B cell (primary cell): ENCODE measurements at regions not wholly inside any gene's neighbourhood (a gene's known extent, or its start where the extent isn't known, plus 50 kb on each side); places are given as distances from the start of the nearest gene placed in this dataset.

Source experiments
- ATAC-seq: fragments of 200-7000 bp; cut with Tn5 transposase; one replicate; pipeline ENCODE4 v1.10.0; 2021; ENCODE audit warnings: low read depth, mild to moderate bottlenecking, moderate number of reproducible peaks, moderate library complexity
- CTCF ChIA-PET: fragments of 350-600 bp; sonication (Branson Sonifier 250); formaldehyde crosslinking; loops from one replicate; lab custom pipeline; 2021; ENCODE audit warnings: antibody characterized with exemption, inconsistent platforms; lab: Charles Lee
- POLR2A ChIA-PET: fragments of 350-600 bp; sonication (Branson Sonifier 250); formaldehyde crosslinking; loops from one replicate; lab custom pipeline; 2021; ENCODE audit warnings: antibody characterized with exemption; lab: Charles Lee
- DNase-seq: peaks from one replicate; pipeline ENCODE4 v3.0.0; 2013
- H2AFZ ChIP-seq: 2 replicates; pipeline ENCODE4 v1.6.1; 2012; ENCODE audit warnings: mild to moderate bottlenecking, low read depth, low read length; ENCODE audit not compliant: insufficient read depth, poor library complexity, severe bottlenecking
- H3K27ac ChIP-seq, 2 donors: 1 replicate in 1 of 2; 2 replicates in 1 of 2; pipeline ENCODE4 v1.5.1; 2012 to 2013; ENCODE audit warnings: low read length in 2 of 2, mild to moderate bottlenecking in 2 of 2, moderate library complexity in 1 of 2
- H3K27me3 ChIP-seq, 4 experiments: fragments of 200-600 bp in 1 of 4; sonication (generic) in 1 of 4; replicated peaks in 1 of 4; 1 replicate in 2 of 4; 2 replicates in 2 of 4; pipeline versions ENCODE4 v1.6.1 to v1.7.0; 2013 to 2016; ENCODE audit warnings: low read length in 3 of 4, mild to moderate bottlenecking in 2 of 4, mixed read lengths in 1 of 4, moderate library complexity in 1 of 4; ENCODE audit not compliant: insufficient read depth in 4 of 4, control insufficient read depth in 3 of 4; ENCODE audit errors: control extremely low read depth in 1 of 4
- H3K36me3 ChIP-seq, 2 experiments: replicated peaks in 1 of 2; 1 replicate in 1 of 2; 2 replicates in 1 of 2; pipeline versions ENCODE4 v1.6.1 to v1.7.1; 2013; ENCODE audit warnings: low read length in 1 of 2; ENCODE audit not compliant: insufficient read depth in 2 of 2, control insufficient read depth in 1 of 2; ENCODE audit errors: control extremely low read depth in 1 of 2, extremely low read depth in 1 of 2
- H3K4me1 ChIP-seq, 2 donors: fragments of 200-600 bp in 1 of 2; sonication (generic) in 1 of 2; 1 replicate in 1 of 2; 2 replicates in 1 of 2; pipeline versions ENCODE4 v1.5.1 to v1.6.1; 2013 to 2017; ENCODE audit warnings: low read length in 2 of 2; ENCODE audit not compliant: control insufficient read depth in 2 of 2, insufficient read depth in 2 of 2
- H3K4me2 ChIP-seq: replicated peaks from 2 replicates; pipeline ENCODE3; 2012; ENCODE audit warnings: mild to moderate bottlenecking, low read depth, low read length; ENCODE audit not compliant: poor library complexity, severe bottlenecking
- H3K4me3 ChIP-seq, 5 experiments: fragments of 200-600 bp in 1 of 5; sonication (generic) in 1 of 5; 1 replicate in 3 of 5; 2 replicates in 2 of 5; pipeline versions ENCODE4 v1.5.1 to v1.7.0; 2011 to 2016; ENCODE audit warnings: low read length in 4 of 5, mild to moderate bottlenecking in 4 of 5, low read depth in 2 of 5, control low read depth in 1 of 5, moderate library complexity in 1 of 5; ENCODE audit not compliant: insufficient read depth in 1 of 5; ENCODE audit errors: control extremely low read depth in 1 of 5, extremely low read depth in 1 of 5
- H3K79me2 ChIP-seq: fragments of 200-600 bp; sonication (generic); one replicate; pipeline ENCODE4 v1.6.0; 2016; ENCODE audit warnings: low read length; ENCODE audit not compliant: control insufficient read depth, insufficient read depth
- H3K9ac ChIP-seq: fragments of 200-600 bp; sonication (generic); 2 replicates; pipeline ENCODE4 v1.6.1; 2017; ENCODE audit warnings: mild to moderate bottlenecking, low read length, moderate library complexity
- H3K9me3 ChIP-seq, 3 donors: one replicate each; pipeline versions ENCODE4 v1.6.1 to v1.7.1; 2013; ENCODE audit warnings: low read length in 2 of 3; ENCODE audit not compliant: control insufficient read depth in 2 of 3, insufficient read depth in 1 of 3; ENCODE audit errors: control extremely low read depth in 1 of 3
- H4K20me1 ChIP-seq: 2 replicates; pipeline ENCODE4 v1.6.0; 2012; ENCODE audit warnings: mild to moderate bottlenecking, low read length; ENCODE audit not compliant: insufficient read depth, control insufficient read depth, poor library complexity, severe bottlenecking
- H3K27ac Mint-ChIP-seq: one replicate; pipeline ENCODE4 v1.8.0; 2021; ENCODE audit warnings: mixed read lengths
- H3K27me3 Mint-ChIP-seq: one replicate; pipeline ENCODE4 v1.8.0; 2021; ENCODE audit warnings: mixed read lengths
- H3K4me1 Mint-ChIP-seq: one replicate; pipeline ENCODE4 v1.8.0; 2021; ENCODE audit warnings: mixed read lengths
- H3K4me3 Mint-ChIP-seq: one replicate; pipeline ENCODE4 v1.8.0; 2021; ENCODE audit warnings: mixed read lengths
- H3K9me3 Mint-ChIP-seq: one replicate; pipeline ENCODE4 v1.8.0; 2022; ENCODE audit warnings: mixed read lengths; ENCODE audit not compliant: insufficient read depth
- CTCF ChIP-seq: fragments of 200-600 bp; IDR thresholded peaks from one replicate; pipeline ENCODE4 v1.8.0; 2022; ENCODE audit warnings: antibody characterized with exemption, mild to moderate bottlenecking
- EZH2 ChIP-seq: IDR thresholded peaks from 2 replicates; pipeline ENCODE4 v1.6.1; 2012; ENCODE audit warnings: borderline replicate concordance, low read depth, mild to moderate bottlenecking, moderate library complexity, low read length; ENCODE audit not compliant: insufficient read depth, poor library complexity, severe bottlenecking
- WGBS: methylation state at CpG from one replicate; pipeline ENCODE4 v1.1.5; 2013; ENCODE audit warnings: missing lambda C conversion rate; ENCODE audit not compliant: insufficient coverage; 5-methylcytosine and 5-hydroxymethylcytosine counted together
- intact Hi-C: fragments of 100-400 bp; cut with micrococcal nuclease; formaldehyde crosslinking; loops from one replicate; pipeline ENCODE4 v1.10.0; 2022

DNA sequence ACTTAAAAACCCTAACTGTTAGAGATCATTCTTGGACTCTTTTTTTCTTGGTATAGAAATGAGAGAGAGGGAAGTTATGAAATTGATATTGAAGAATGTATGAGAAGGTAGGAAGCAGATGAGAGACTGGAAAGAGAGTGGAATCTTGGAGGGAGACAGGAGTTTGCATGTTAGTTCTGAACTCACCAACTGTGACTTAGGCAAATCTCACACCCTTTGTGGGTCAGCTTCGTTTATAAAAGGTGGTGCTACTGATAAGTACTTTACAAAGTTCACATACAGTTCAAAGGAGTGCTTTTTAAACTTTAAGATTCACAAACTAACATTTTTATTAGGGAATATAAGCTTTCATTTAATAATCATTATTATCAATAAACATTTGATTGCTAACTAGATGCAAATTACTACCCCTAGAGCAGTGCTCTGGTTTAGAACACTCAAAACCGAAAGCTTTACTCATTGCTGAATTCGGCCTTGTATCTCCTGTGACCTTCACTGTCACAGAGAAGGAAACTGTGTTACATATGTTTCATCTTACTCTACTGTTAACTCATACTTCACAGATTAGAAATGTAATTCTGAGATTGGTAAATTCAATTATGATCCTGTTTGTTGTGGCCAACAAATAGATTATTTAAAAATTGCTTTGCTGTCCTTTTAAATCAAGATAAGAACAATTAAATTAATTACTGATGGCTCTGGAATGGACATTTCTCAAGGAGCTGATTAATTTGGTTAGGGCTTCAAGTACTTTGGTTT lies 143.2 kb downstream of the RMI1 start:
- Mint-ChIP-seq H3K4me1 (no peaks in the 10 kb centered on the region), H3K27me3 (peaks cover 36% of the 10 kb centered on the region), H3K27ac (no peak overlapping the region), H3K9me3 (no peaks in the 10 kb centered on the region), H3K4me3 (no peak overlapping the region)
- POLR2A ChIA-PET, result no interaction called here
- intact Hi-C loops, result no loop called here
- Histone ChIP-seq H4K20me1 (no peaks in the 10 kb centered on the region), H3K36me3 (no peaks in the 10 kb centered on the region), H3K9me3 (no peaks in the 10 kb centered on the region), H3K27me3 (peaks cover 0 to 8% (median 0%) of the 10 kb centered on the region in 4 experiments), H3K79me2 (no peaks in the 10 kb centered on the region), H3K4me3 (no peak overlapping the region), H3K4me1 (no peaks in the 10 kb centered on the region), H3K4me2 (no peak overlapping the region), H3K27ac (no peak overlapping the region), H2AFZ (peak overlapping the region; percentile 22), H3K9ac (no peak overlapping the region)
- no peak for TF ChIP-seq CTCF
- TF ChIP-seq EZH2, result no peak
- CTCF ChIA-PET, result no interaction called here
- no CpG with 5 or more reads among the region's 3 CpGs for WGBS
- no peak for ATAC-seq
- no peak for DNase-seq

GRCh38 chr9:84125046-84125445 lies 144.4 kb downstream of the RMI1 start:
- H3K27ac ChIP-seq, result no peak overlapping the region
- H3K4me3 Mint-ChIP-seq, result no peak overlapping the region
- WGBS, result 100% methylated on average over 2 of the region's 2 CpGs
- POLR2A ChIA-PET, result no interaction called here
- H3K27me3 Mint-ChIP-seq, result peaks cover 31% of the 10 kb centered on the region
- peaks cover 0 to 8% (median 0%) of the 10 kb centered on the region in 4 experiments for H3K27me3 ChIP-seq
- no peaks in the 10 kb centered on the region for H4K20me1 ChIP-seq
- no peak overlapping the region for H2AFZ ChIP-seq
- no peak overlapping the region for H3K4me2 ChIP-seq
- H3K27ac Mint-ChIP-seq, result no peak overlapping the region
- no peaks in the 10 kb centered on the region for H3K4me1 Mint-ChIP-seq
- DNase-seq (no peak), ATAC-seq (no peak)
- H3K9ac ChIP-seq, result no peak overlapping the region
- no peak overlapping the region for H3K4me3 ChIP-seq
- no peaks in the 10 kb centered on the region for H3K79me2 ChIP-seq
- no peak for TF ChIP-seq CTCF
- TF ChIP-seq EZH2, result no peak
- CTCF ChIA-PET, result no interaction called here
- no peaks in the 10 kb centered on the region for H3K9me3 Mint-ChIP-seq
- H3K4me1 ChIP-seq, result no peaks in the 10 kb centered on the region
- no peaks in the 10 kb centered on the region for H3K9me3 ChIP-seq
- no peaks in the 10 kb centered on the region for H3K36me3 ChIP-seq
- intact Hi-C loops, result no loop called here
